A172 (cell line): ENCODE measurements at regions not wholly inside any gene's neighbourhood (a gene's known extent, or its start where the extent isn't known, plus 50 kb on each side); places are given as distances from the start of the nearest gene placed in this dataset.
A peak's percentile ranks its signal among the peaks of the same experiment; 100 is the strongest.

Experiments used
- DNase-seq: peaks from one replicate; pipeline ENCODE4 v3.0.0-alpha.2; 2015; ENCODE audit warnings: low spot score

GRCh38 chr20:18971121-18971520 is 157.5 kb downstream of the SCP2D1 start:
- no peak for DNase-seq

GRCh38 chr20:18971574-18971973 is 158.0 kb downstream of the SCP2D1 start:
- no peak for DNase-seq

- no peak for DNase-seq
Observed at GRCh38 chr20:18972251-18972876, 158.8 kb downstream of the SCP2D1 start.

- no peak for DNase-seq
Observed at GRCh38 chr20:18973529-18974173, 160.1 kb downstream of the SCP2D1 start.

- DNase-seq, result no peak
Observed at GRCh38 chr20:18974660-18975059, 161.1 kb downstream of the SCP2D1 start.

- no peak for DNase-seq
Observed at GRCh38 chr20:18977441-18977840, 163.9 kb downstream of the SCP2D1 start.

GRCh38 chr20:18978311-18978710 is 164.7 kb downstream of the SCP2D1 start:
- DNase-seq, result no peak

- no peak for DNase-seq
Observed at GRCh38 chr20:18979132-18979531, 165.5 kb downstream of the SCP2D1 start.

- DNase-seq, result no peak
Observed at GRCh38 chr20:18981962-18982539, 168.5 kb downstream of the SCP2D1 start.

GRCh38 chr20:18983796-18984195 is 170.2 kb downstream of the SCP2D1 start:
- no peak for DNase-seq

GRCh38 chr20:18984238-18985200 is 170.9 kb downstream of the SCP2D1 start:
- no peak for DNase-seq

- DNase-seq, result no peak
Observed at GRCh38 chr20:18985551-18985950, 172.0 kb downstream of the SCP2D1 start.

- no peak for DNase-seq
Observed at GRCh38 chr20:18986146-18986830, 172.7 kb downstream of the SCP2D1 start.

GRCh38 chr20:18986895-18987580 is 173.5 kb downstream of the SCP2D1 start:
- no peak for DNase-seq

GRCh38 chr20:18987781-18988360 is 174.3 kb downstream of the SCP2D1 start:
- DNase-seq, result no peak

GRCh38 chr20:18988701-18989100 is 175.1 kb downstream of the SCP2D1 start:
- no peak for DNase-seq

GRCh38 chr20:18989736-18990474 is 176.3 kb downstream of the SCP2D1 start:
- DNase-seq, result no peak

GRCh38 chr20:18991012-18991411 is 177.4 kb downstream of the SCP2D1 start:
- no peak for DNase-seq

GRCh38 chr20:18992418-18992817 is 178.8 kb downstream of the SCP2D1 start:
- peak; percentile 21 for DNase-seq

GRCh38 chr20:18995455-18995854 is 181.9 kb downstream of the SCP2D1 start:
- DNase-seq, result no peak
